ENCODE measurements at regions not wholly inside any gene's neighbourhood (a gene's known extent, or its start where the extent isn't known, plus 50 kb on each side); places are given as distances from the start of the nearest gene placed in this dataset.

GRCh38 chr3:81886081-81886480 lies 124.6 kb upstream of the GBE1 start:
- no peak for TF ChIP-seq HDGF (IDR thresholded peaks at IDR 0.05; ENCODE audit: borderline replicate concordance)
- no peak for TF ChIP-seq FOXK2 (IDR thresholded peaks at IDR 0.05)
- TF ChIP-seq LEF1 (IDR thresholded peaks at IDR 0.05; ENCODE audit: borderline replicate concordance): no peak
- no peak for TF ChIP-seq SUZ12 (IDR thresholded peaks at IDR 0.05)
- TF ChIP-seq SP1 (IDR thresholded peaks at IDR 0.05): no peak
- TF ChIP-seq PKNOX1 (IDR thresholded peaks at IDR 0.05): no peak
- TF ChIP-seq ARNT (IDR thresholded peaks at IDR 0.05): no peak
- no peak for TF ChIP-seq BHLHE40 (IDR thresholded peaks at IDR 0.05; ENCODE audit: borderline replicate concordance)
- TF ChIP-seq FOXM1 (IDR thresholded peaks at IDR 0.05; ENCODE audit: borderline replicate concordance): no peak
- TF ChIP-seq TARDBP (IDR thresholded peaks at IDR 0.05): no peak

Measured in HEK293T (cell line).